K562 (cell line): ENCODE measurements at regions not wholly inside any gene's neighbourhood (a gene's known extent, or its start where the extent isn't known, plus 50 kb on each side); places are given as distances from the start of the nearest gene placed in this dataset.

Source experiments
- ATAC-seq: fragments of 200-7000 bp; cut with Tn5 transposase; 3 replicates; pipeline ENCODE4 v1.9.1; 2020; ENCODE audit warnings: moderate library complexity
- BruUV-seq: library from RNA; stranded (reverse); fragments of 400-500 nt; replicated peaks from 2 replicates; lab custom pipeline; 2021; lab: Mats Ljungman, UMichigan
- CTCF ChIA-PET: fragments of 300-600 bp; formaldehyde crosslinking; extraction: SDS; loops from one replicate; lab custom pipeline; 2021; ENCODE audit warnings: low intra/inter-chr PET ratio; lab: Yijun Ruan, JAX
- POLR2A ChIA-PET: fragments of 300-600, 350-650 bp; sonication (Branson Sonifier 250); formaldehyde crosslinking; extraction: SDS; loops from one replicate; lab custom pipeline; 2021; ENCODE audit warnings: antibody characterized with exemption, inconsistent platforms; lab: Yijun Ruan, JAX
- DNase-seq, 4 experiments: peaks; one replicate each; pipeline versions ENCODE4 v3.0.0 to v3.0.0-alpha.2; 2011 to 2018; ENCODE audit warnings: low spot score in 3 of 4, mixed read lengths in 3 of 4; ENCODE audit errors: extremely low read depth in 1 of 4
- FAIRE-seq: peaks from 2 replicates; lab custom pipeline; 2011; peaks lifted over from hg19 to GRCh38; lab: Jason Lieb, UNC
- H2AFZ ChIP-seq: 2 replicates; pipeline ENCODE4 v1.6.0; 2011; ENCODE audit warnings: low read depth, low read length, control low read depth, inconsistent platforms
- H3K27ac ChIP-seq: fragments of 200-600 bp; 3 replicates; pipeline ENCODE4 v1.8.0; 2011; ENCODE audit warnings: low read depth, mild to moderate bottlenecking, control low read depth, inconsistent platforms, low read length, moderate library complexity, mixed read lengths; ENCODE audit errors: extremely low read depth
- H3K27me3 ChIP-seq, 2 experiments: fragments of 300-600 bp in 1 of 2; 2 replicates in 1 of 2; 3 replicates in 1 of 2; pipeline versions ENCODE4 v1.6.0 to v1.8.0; 2011; ENCODE audit warnings: inconsistent platforms in 2 of 2, low read length in 2 of 2, mild to moderate bottlenecking in 1 of 2, mixed read lengths in 1 of 2, moderate library complexity in 1 of 2; ENCODE audit not compliant: control insufficient read depth in 2 of 2, insufficient read depth in 2 of 2
- H3K36me3 ChIP-seq: fragments of 300-600 bp; 3 replicates; pipeline ENCODE4 v1.8.0; 2011; ENCODE audit warnings: mild to moderate bottlenecking, low read length, inconsistent platforms; ENCODE audit not compliant: control insufficient read depth, insufficient read depth
- H3K4me1 ChIP-seq, 2 experiments: fragments of 200-600 bp in 1 of 2; replicated peaks in 1 of 2; 2 replicates in 1 of 2; 3 replicates in 1 of 2; pipeline versions ENCODE4 v1.5.1 to v1.8.0; 2011; ENCODE audit warnings: inconsistent platforms in 2 of 2, low read length in 2 of 2, mild to moderate bottlenecking in 1 of 2, mixed read lengths in 1 of 2, moderate library complexity in 1 of 2; ENCODE audit not compliant: control insufficient read depth in 2 of 2, insufficient read depth in 2 of 2
- H3K4me2 ChIP-seq: 2 replicates; pipeline ENCODE4 v1.6.1; 2011; ENCODE audit warnings: low read length, control low read depth, inconsistent platforms, mixed read lengths; ENCODE audit not compliant: insufficient read depth
- H3K4me3 ChIP-seq: fragments of 200-600 bp; sonication (generic), shearing (Covaris generic); 2 replicates; pipeline ENCODE4 v1.5.1; 2016; ENCODE audit warnings: control low read depth, inconsistent platforms
- H3K79me2 ChIP-seq: fragments of 200-600 bp; 3 replicates; pipeline ENCODE4 v1.8.0; 2011; ENCODE audit warnings: low read length, inconsistent platforms; ENCODE audit not compliant: control insufficient read depth, insufficient read depth
- H3K9ac ChIP-seq, 2 experiments: 2 replicates each; pipeline versions ENCODE4 v1.6.0 to v1.6.1; 2011; ENCODE audit warnings: low read depth in 2 of 2, low read length in 2 of 2, control low read depth in 1 of 2, inconsistent platforms in 1 of 2, mild to moderate bottlenecking in 1 of 2, mixed read lengths in 1 of 2; ENCODE audit not compliant: insufficient read depth in 1 of 2
- H3K9me1 ChIP-seq: one replicate; pipeline ENCODE4 v1.6.0; 2011; ENCODE audit warnings: inconsistent platforms, mild to moderate bottlenecking, low read length, moderate library complexity; ENCODE audit not compliant: control insufficient read depth, insufficient read depth
- H3K9me3 ChIP-seq: replicated peaks from 2 replicates; pipeline ENCODE4 v1.5.1; 2011; ENCODE audit warnings: low read depth, low read length, inconsistent platforms; ENCODE audit not compliant: control insufficient read depth, insufficient read depth
- H4K20me1 ChIP-seq: replicated peaks from 2 replicates; pipeline ENCODE4 v1.6.1; 2011; ENCODE audit warnings: low read length, inconsistent platforms, mixed read lengths; ENCODE audit not compliant: control insufficient read depth, insufficient read depth
- PCBP2 ChIP-seq: fragments of 200-400 bp; formaldehyde crosslinking; IDR thresholded peaks from 2 replicates; pipeline ENCODE4 v1.6.1; 2018; ENCODE audit warnings: low read length, low read depth, mild to moderate bottlenecking, moderate library complexity; ENCODE audit not compliant: poor library complexity, severe bottlenecking
- SRF ChIP-seq, 2 experiments: fragments of 250-450, 450-650 bp in 1 of 2; sonication (Bioruptor Pico) in 1 of 2; sonication (generic) in 1 of 2; formaldehyde crosslinking; IDR thresholded peaks; 2 replicates each; pipeline versions ENCODE4 v1.5.0 to v1.5.1; 2020 to 2022; ENCODE audit warnings: mild to moderate bottlenecking in 1 of 2, missing genetic modification reagents in 1 of 2
- THAP12 ChIP-seq: fragments of 250-450 bp; sonication (Bioruptor Pico); IDR thresholded peaks from 2 replicates; pipeline ENCODE4 v1.9.0; 2021; ENCODE audit warnings: mild to moderate bottlenecking, inconsistent platforms
- THRAP3 ChIP-seq: fragments of 450-650 bp; IDR thresholded peaks from 2 replicates; pipeline ENCODE4 v1.6.1; 2016; ENCODE audit warnings: mild to moderate bottlenecking, inconsistent platforms, borderline replicate concordance
- UBTF ChIP-seq, 2 experiments: IDR thresholded peaks; 2 replicates each; pipeline ENCODE4 v1.6.1; 2012; ENCODE audit warnings: improper control_type of control experiment in 2 of 2, low read depth in 2 of 2, low read length in 2 of 2, borderline replicate concordance in 1 of 2
- in situ Hi-C: fragments of 300-500 bp; cut with MboI; formaldehyde crosslinking; loops from 4 replicates; pipeline ENCODE4 v1.15.0; 2018; ENCODE audit warnings: inconsistent platforms, mixed read lengths
- intact Hi-C: fragments of 100-400 bp; cut with micrococcal nuclease; formaldehyde crosslinking; loops from 2 replicates; pipeline ENCODE4 v1.14.2; 2022

GRCh38 chr12:30064906-30065305 is 281.2 kb upstream of the TMTC1 start (continued):
- TF ChIP-seq UBTF (IDR thresholded peaks at IDR 0.05; ENCODE audit: borderline replicate concordance in 1 of 2, low read depth in 2 of 2, low read length in 2 of 2), result no peak
- TF ChIP-seq THAP12 (CRISPR knock-in tag), result no peak
- TF ChIP-seq, all 486 proteins: peak for 0

- intact Hi-C loops, result no loop called here
- FAIRE-seq, result no peak
- in situ Hi-C loops, result no loop called here
- no peaks in the 10 kb centered on the region for H3K9me1 ChIP-seq
- POLR2A ChIA-PET, result interaction anchor here (0.6 to 0.8 kb wide), 2 partner anchors 442 to 1135 kb away, joined by 3 read pairs; no protein-coding TSS in a partner anchor
- H3K36me3 ChIP-seq, result no peaks in the 10 kb centered on the region
- H4K20me1 ChIP-seq, result no peaks in the 10 kb centered on the region
- no peak for DNase-seq
- H3K4me3 ChIP-seq, result no peak overlapping the region
- BruUV-seq, result no TSS peak
- no peaks in the 10 kb centered on the region for H3K27me3 ChIP-seq
- H2AFZ ChIP-seq, result no peak overlapping the region
- CTCF ChIA-PET, result no interaction called here
- no peak overlapping the region for H3K27ac ChIP-seq
- no peak for ATAC-seq
- no peak for TF ChIP-seq THRAP3
- peak in 1 of 2 experiments; percentile 60; a peak in 1 of 4 replicates for TF ChIP-seq SRF (CRISPR knock-in tag; IDR thresholded peaks at IDR 0.05)
- TF ChIP-seq PCBP2, result no peak
- no peaks in the 10 kb centered on the region for H3K79me2 ChIP-seq
- H3K4me2 ChIP-seq, result no peak overlapping the region
- no peak overlapping the region for H3K9ac ChIP-seq
- no peaks in the 10 kb centered on the region for H3K9me3 ChIP-seq
- H3K4me1 ChIP-seq, result no peaks in the 10 kb centered on the region
Measured at GRCh38 chr12:30063435-30063945, 279.7 kb upstream of the TMTC1 start.
